ENCODE measurements at regions not wholly inside any gene's neighbourhood (a gene's known extent, or its start where the extent isn't known, plus 50 kb on each side); places are given as distances from the start of the nearest gene placed in this dataset.

GRCh38 chr6:25100288-25100687 is 164.5 kb upstream of the RIPOR2 start:
- H3T11ph ChIP-seq (ENCODE audit: low read length): no peak overlapping the region
- H2BK15ac ChIP-seq (ENCODE audit: low read depth, low read length): no peak overlapping the region
- no peak overlapping the region for H2BK20ac ChIP-seq (ENCODE audit: low read depth, low read length, poor library complexity, severe bottlenecking)
- TF ChIP-seq, protein P1, sequence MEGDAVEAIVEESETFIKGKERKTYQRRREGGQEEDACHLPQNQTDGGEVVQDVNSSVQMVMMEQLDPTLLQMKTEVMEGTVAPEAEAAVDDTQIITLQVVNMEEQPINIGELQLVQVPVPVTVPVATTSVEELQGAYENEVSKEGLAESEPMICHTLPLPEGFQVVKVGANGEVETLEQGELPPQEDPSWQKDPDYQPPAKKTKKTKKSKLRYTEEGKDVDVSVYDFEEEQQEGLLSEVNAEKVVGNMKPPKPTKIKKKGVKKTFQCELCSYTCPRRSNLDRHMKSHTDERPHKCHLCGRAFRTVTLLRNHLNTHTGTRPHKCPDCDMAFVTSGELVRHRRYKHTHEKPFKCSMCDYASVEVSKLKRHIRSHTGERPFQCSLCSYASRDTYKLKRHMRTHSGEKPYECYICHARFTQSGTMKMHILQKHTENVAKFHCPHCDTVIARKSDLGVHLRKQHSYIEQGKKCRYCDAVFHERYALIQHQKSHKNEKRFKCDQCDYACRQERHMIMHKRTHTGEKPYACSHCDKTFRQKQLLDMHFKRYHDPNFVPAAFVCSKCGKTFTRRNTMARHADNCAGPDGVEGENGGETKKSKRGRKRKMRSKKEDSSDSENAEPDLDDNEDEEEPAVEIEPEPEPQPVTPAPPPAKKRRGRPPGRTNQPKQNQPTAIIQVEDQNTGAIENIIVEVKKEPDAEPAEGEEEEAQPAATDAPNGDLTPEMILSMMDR (conservative IDR thresholded peaks at IDR 0.05): no peak
- no peak overlapping the region for H3K56ac ChIP-seq (ENCODE audit: insufficient read length, low read depth, low read length)
- no peak overlapping the region for H4K5ac ChIP-seq (ENCODE audit: insufficient read length, low read depth, low read length)
- no peaks in the 10 kb centered on the region for H3K9me3 ChIP-seq (ENCODE audit: control insufficient read depth, low read depth, low read length)
- no peak overlapping the region for H2BK5ac ChIP-seq (ENCODE audit: insufficient read length, low read length)
- no peak overlapping the region for H3K18ac ChIP-seq (ENCODE audit: insufficient read length, low read depth, low read length)
- no peak overlapping the region for H3K4me2 ChIP-seq (ENCODE audit: insufficient read depth, insufficient read length, low read length)
- H3K27me3 ChIP-seq (ENCODE audit: insufficient read depth, low read length): no peaks in the 10 kb centered on the region
- H3K14ac ChIP-seq (ENCODE audit: insufficient read depth, low read length): no peak overlapping the region
- H3K79me1 ChIP-seq (ENCODE audit: insufficient read depth, low read depth, low read length, poor library complexity, severe bottlenecking): no peaks in the 10 kb centered on the region
- no peak overlapping the region for H2AFZ ChIP-seq (ENCODE audit: low read length)
- H4K8ac ChIP-seq (replicated peaks; ENCODE audit: insufficient read length, low read depth, low read length): no peak overlapping the region
- Mint-ChIP-seq H3K4me1 (no peaks in the 10 kb centered on the region), H3K27ac (no peak overlapping the region), H3K27me3 (ENCODE audit: low read depth) (no peaks in the 10 kb centered on the region), H3K4me3 (no peak overlapping the region), H3K36me3 (ENCODE audit: insufficient read depth in 1 of 3, low read depth in 3 of 3) (no peaks in the 10 kb centered on the region), H3K9me3 (no peaks in the 10 kb centered on the region)
- H3K23ac ChIP-seq (ENCODE audit: insufficient read length, low read depth, low read length): no peak overlapping the region
- WGBS (ENCODE audit: extremely low coverage, insufficient read length, low lambda C conversion rate): no CpG with 5 or more reads among the region's 4 CpGs
- H3K4me1 ChIP-seq (ENCODE audit: insufficient read depth, low read length): no peaks in the 10 kb centered on the region
- no peak for DNase-seq
- H3K9ac ChIP-seq (ENCODE audit: extremely low read depth, insufficient read length, low read length): no peak overlapping the region
- no peak overlapping the region for H3K27ac ChIP-seq (ENCODE audit: insufficient read length, low read depth, low read length)
- no peak overlapping the region for H3K4ac ChIP-seq (ENCODE audit: low read depth, low read length)
- no peak overlapping the region for H2BK12ac ChIP-seq (ENCODE audit: insufficient read length, low read depth, low read length)
- H2BK120ac ChIP-seq (ENCODE audit: low read depth, low read length, poor library complexity, severe bottlenecking): no peak overlapping the region
- H2AK5ac ChIP-seq (ENCODE audit: insufficient read length, low read length): no peak overlapping the region
- H3K23me2 ChIP-seq (ENCODE audit: insufficient read length, low read depth, low read length, poor library complexity, severe bottlenecking): no peaks in the 10 kb centered on the region
- H3K79me2 ChIP-seq (ENCODE audit: insufficient read depth, low read length): no peaks in the 10 kb centered on the region
- H4K91ac ChIP-seq (ENCODE audit: insufficient read length, low read depth, low read length): no peak overlapping the region
- H4K20me1 ChIP-seq (ENCODE audit: control insufficient read depth, insufficient read depth, insufficient read length): no peaks in the 10 kb centered on the region

Data from H9 (cell line).